ENCODE measurements at regions not wholly inside any gene's neighbourhood (a gene's known extent, or its start where the extent isn't known, plus 50 kb on each side); places are given as distances from the start of the nearest gene placed in this dataset.

DNA sequence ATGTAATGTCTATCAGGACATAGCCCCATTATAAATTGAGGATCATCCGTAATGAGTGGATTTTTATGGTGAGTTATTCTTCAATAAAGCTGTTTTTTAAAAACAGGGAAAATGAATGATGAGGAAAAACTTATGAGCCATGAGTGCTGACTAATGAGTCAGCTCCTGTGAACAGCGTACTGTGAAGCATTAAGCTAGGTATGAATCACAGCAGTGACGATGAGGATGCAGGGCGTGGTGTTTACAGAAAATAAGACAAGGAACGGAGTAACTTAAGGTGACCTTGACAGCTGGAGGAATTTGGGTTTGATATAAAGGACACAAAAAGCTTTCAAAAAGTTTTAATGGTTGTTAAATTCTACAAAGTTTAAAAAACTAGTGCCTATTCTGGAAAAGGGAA lies 96.3 kb downstream of the FOXF2 start:
- DNase-seq, result no peak

DNA sequence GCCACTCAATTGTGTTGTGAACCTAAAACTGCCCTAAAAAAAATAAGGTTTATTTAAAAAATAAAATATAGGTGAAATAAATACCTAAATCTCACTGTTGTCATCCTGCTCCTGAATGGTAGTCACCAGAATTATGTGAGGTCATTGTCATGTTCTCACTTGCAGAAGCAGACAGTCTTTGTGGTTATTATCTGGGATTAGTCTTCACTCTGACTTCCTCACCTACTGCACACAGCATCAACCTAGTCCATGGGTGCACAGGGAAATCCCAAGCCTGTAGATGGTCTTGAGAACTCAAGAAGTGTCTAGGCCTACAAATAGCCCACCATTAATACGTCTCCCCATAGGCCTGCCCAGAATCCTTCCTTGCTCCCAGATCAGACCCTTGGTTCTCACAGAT lies 97.0 kb downstream of the FOXF2 start:
- no peak for DNase-seq

DNA sequence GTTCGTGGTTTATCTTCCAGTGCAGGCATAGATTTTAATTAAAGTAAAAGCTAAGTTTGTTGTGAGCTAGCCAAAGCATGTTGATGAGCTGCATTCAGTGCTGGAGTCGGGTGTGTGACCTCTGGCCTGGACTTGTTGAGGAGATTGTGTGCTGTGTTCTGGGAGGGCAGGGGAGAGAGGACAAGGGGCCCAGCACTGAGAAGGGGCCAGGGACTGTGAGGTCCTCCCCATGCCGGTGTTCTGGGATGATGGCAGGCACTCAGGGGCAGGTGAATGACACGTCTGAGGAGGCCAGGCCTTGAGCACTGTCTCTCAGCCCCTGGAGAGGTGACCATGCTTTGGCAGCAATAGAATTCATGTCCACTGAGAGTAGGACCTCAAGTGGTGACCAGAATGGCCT lies 97.9 kb downstream of the FOXF2 start:
- no peak for DNase-seq

DNA sequence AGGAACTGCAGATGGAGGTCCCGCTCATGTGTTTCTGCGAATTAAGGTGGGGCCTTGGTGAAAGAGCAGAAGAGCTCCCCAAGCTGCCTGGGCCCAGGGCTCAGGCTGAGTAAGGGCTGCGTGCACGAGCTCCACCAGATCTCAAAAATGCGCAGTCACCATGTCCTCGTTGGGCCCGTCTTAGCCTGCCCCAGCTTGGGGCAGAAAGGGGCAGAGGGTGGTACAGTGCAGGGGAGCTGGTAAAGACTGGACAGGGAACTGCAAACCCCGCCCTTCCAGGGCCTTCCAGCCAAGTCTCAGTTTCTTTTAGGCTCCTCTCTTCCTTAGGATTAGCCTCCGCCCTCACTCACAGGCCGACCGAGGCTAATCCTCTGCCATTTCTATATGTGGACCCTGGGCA lies 101.6 kb downstream of the FOXF2 start:
- DNase-seq, result no peak

DNA sequence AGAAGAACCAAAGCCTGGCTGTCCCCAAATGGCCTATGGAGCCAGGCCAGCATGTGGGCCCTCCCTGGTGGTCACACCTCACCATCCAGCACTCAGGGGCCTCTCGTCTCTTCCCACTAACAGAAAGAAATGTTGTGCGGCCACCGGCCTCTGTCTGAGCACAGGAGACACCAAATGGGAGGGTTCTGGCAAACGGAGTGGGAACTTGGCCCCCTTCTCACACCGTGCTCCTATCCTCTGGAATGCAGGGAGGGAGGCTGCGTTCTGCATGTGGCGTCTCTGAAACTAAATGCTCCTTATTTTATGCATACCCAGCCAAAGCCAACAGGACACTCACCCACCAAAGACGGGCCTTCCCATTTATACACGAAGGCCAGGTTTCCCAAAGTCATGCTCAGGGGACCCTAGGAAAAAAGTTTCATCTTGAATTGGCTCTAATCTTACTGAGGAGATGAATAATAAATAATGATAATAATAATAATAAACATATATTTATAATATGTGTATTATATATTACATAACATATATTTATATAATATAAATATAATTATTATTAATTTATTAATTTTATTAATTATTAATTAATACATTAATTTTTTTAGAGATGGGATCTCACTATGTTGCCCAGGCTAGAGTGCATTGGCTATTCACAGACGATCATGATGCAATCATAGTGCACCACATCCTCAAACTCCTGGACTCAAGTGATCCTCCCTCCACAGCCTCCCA lies 102.4 kb downstream of the FOXF2 start:
- DNase-seq, result no peak

DNA sequence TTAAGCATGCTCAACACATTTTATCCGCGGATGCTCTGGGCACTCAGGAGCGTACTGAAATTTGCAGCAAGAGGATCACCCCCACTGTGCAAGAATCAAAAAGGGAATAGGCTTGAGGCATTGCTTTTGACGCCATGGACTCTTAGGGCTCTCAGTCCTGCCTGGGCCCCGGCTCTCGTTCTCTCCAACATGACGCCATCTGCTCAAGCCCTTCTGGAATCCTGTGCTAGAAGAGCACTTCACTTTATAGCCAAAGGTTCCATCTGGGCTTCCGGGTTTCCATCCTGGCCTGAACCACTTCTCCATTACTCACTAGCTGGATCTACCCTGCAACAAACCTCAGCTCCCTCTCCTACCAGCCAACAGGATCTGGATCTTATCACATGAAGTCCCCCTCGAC lies 105.3 kb downstream of the FOXF2 start:
- DNase-seq, result no peak

DNA sequence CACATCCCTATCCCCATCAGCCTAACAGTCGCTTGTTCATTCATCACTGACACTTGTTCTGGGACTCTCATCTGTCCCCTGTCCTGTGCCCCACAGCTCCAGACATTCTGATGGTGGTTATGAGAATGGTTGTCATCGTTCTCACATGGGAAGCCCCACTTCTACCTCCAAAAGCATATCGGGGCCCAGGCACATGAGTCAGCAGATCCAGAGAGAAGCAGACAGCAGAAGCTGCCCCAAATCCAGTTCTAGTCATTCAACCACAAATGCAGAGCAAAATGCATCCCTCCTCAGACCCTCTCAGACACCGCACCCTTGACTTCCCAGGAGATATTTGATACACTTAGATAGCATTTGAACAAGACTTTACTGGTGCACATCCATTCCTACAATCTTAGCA lies 106.0 kb downstream of the FOXF2 start:
- no peak for DNase-seq

DNA sequence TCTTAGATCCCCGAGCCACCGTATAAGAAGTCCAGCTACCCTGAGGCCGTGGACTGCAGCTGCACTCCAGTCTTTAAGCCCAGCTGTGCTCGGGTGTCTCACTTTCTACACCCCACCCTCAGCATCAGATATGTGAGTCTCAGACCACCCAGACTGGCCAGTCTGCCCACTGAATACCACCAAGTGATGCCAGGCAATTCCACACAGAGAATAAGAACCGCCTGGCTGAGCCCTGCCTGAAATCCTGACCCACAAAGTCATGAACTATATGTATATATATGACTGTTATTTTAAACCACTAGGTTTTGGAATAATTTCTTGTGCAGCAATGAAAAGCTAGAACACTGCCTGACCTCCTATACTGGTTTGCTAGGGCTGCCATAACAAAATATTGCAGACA lies 106.7 kb downstream of the FOXF2 start:
- no peak for DNase-seq

DNA sequence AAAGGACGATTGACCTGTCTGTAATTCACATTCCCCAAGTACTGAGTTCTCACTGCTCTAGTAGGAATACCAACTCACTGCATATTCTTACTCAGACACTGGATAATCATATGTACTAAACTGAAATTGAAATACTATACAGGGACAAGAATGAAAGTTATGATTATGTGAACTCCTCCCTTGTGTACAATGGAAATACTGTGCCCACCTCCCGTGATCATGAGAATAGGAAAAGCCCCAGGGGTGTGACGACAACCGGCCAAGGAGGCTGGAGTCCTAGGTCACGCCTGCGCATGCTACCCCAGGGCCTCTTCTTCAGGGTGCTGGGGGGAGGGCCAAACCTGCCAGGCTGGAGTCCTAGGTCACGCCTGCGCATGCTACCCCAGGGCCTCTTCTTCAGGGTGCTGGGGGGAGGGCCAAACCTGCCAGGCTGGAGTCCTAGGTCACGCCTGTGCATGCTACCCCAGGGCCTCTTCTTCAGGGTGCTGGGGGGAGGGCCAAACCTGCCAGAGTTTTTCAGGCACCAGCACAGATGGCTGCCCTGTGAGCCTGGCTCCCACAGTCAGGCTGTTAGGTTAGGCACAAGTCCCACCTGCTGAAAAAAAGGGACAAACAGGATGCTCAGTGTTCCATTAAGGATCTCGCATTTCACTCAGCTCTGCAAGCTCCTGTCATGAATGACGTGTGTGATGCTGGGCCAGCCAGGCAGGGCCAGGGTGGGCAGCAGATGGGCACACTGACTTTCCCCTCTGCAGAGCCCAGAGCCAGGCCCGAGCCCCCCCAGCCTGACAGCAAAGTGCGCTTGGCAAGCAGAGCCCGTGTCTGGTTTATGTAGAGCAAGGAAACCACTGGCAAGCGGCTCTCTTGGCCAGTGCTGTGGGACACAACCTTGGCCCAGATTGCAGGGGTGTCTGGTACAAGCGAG lies 107.7 kb downstream of the FOXF2 start:
- no peak for DNase-seq

DNA sequence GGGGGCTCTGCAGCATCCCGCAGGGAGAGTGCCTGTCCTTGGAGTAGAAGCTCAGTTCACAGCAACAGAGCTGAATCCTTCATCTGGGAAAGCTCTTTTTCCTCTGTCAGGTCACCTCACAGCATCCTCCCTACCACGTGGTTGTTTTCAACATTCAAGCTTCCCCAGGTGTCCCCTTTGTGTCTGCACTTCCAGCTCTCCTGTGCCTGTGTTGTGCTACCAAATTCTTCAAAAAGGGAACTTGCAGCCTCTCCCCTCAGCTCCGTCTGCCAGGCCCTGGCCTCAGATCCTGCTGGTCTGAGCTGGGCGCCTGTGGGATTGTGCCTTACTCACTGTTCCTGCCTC lies 108.4 kb downstream of the FOXF2 start:
- DNase-seq, result no peak

DNA sequence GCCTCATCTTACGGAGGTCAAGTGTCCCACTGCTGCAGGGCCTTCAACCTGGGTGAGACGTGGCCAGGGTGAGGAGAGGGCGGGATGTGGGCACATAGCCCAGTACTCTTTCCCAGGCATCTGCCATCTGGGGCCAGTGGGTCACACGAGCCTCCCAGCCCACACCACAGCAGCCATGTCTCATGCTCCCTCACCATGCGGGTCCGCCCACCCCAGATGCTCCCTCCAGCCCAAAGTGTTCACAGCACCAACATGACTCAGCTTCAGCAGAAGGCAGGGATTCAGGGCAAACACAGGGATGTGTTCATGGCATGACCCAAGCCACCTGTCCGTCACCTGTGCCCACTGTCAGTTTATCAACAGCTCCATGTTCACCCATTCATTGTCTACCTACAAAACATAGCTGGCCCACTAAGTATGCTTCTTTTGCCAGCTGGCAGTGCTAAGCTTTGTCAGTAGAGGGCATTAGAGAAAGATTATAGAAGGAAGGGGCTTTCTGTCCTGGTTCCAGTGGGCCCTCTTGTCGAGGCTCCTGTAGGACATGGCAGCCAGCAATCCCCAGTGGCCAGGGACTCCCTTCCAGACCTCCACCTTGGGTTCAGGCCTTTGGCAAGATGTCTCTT lies 109.2 kb downstream of the FOXF2 start:
- DNase-seq, result no peak

DNA sequence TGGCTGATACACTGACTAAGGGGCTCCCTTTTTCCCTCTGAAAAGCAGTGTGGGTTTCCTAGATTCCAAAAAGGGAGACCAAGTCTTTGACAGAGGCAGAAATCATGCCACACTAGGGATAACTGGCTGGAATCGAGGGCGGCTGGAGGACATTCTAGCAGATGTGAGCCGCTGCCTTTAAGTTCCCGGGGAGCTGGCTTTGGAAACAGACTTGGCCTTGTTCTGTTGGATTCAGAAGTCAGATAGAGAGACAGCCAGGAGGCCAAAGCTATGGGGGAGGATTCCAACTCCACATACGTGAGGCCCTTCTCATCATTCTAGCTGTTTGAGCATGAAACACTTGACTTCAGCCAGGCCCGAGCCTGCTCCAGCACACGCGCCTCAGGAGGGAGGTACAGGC lies 109.9 kb upstream of the FOXC1 start:
- no peak for DNase-seq

DNA sequence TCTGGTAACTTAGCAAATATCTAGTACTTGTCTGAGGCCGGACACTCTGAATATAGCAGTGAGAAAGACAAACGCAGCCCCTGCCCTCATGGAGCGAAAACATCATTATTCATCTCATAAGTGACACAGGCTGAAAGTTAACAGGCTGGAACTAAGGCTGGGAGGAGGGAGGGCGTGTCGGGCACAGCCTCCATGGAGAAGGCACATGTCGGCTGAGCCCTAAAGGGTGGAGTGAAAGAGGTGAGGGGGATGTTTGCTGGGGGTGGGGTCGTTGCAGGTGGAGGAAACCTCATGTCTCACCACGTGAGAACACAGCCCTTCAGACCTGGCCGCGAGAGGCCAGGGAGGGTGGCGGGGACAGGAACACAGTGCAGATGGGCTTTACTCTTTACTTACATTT lies 108.8 kb upstream of the FOXC1 start:
- no peak for DNase-seq

DNA sequence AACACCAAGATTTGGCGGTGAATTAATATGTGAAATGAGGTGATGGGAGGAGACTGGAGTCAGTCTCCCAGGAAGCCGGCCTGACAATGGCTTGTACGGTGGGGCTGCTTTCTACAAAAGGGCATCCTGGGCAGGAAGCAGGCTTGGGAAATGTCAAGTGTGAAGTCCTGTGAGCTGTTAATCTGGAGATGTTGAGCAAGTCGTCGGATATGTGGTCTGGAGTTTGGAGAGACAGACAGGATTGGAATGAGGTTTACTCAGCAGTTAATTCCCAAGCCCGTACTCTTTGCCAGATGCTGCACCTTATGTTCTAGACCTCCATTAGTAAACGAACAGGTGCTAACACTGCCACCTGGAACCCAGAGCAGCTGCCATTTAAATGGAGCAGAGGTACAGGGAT lies 107.7 kb upstream of the FOXC1 start:
- no peak for DNase-seq

DNA sequence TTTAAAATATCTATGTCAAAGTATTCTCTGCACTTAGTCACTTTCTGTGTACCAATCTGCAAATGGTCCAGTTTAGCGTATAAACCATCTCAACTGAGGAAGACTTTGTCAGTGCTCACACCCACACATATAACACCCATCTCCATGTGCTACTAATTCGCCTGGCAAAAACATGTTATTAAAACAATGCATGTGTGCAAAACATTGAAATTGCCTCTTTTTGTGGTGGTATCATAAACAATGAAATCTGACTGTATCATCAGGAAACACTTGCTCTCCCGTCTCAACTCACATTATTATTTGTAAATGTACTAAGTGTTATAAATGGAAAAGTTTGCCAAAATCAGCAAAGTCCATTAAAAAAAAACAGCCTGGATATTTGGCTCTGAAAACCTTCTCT lies 105.9 kb upstream of the FOXC1 start:
- no peak for DNase-seq

DNA sequence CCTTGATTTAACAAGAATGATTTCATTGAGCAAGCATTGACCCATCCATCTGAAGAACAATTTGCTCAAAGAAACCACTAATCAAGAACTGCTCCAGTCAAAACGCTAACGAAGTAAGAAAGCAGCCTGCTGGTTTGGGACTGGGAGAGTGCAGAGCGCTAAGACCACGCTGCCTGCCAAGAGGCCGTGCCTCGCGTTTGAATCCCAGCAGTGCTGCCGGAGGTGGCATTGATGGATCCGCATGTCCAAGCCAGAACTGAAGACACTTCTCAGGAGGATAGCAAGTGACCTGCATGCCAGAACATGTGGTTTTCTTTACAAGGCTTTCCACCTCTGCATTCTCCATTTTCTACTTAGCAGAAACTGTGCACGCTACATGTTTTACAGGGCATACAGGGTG lies 105.2 kb upstream of the FOXC1 start:
- no peak for DNase-seq

DNA sequence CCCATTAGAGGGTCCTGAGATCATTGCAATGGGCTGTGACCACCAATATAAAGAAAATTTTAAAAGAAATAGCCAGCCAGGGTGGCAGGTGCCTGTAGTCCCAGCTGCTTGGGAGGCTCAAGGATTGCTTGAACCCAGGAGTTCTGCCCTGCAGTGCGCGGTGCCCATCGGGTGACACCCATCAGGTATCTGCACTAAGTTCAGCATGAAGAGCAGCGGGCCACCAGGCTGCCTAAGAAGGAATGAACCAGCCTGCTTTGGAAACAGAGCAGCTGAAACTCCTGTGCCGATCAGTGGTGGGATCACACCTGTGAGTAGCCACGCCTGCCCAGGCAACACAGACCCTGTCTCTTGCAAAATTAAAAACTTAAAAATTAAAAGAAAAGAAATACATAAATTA lies 102.5 kb upstream of the FOXC1 start:
- no peak for DNase-seq

DNA sequence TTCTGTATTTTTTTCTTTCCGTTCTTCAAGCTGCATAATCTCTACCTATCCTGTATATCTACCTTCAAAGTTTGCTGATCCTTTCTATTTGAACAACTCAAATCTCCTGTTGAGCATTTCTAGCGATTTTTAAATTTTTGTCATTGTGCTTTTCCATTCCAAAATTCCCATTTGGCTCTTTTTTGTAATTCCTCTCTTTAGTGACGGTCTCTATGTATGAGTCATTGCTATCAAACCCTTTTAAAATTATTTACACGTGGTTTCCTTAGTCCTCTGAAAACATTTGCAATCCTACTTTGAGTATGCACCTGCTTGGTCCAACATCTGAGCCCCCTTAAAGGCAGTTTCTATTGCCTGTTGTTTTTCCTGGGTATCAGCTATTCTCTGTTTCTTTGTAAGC lies 100.5 kb upstream of the FOXC1 start:
- no peak for DNase-seq

DNA sequence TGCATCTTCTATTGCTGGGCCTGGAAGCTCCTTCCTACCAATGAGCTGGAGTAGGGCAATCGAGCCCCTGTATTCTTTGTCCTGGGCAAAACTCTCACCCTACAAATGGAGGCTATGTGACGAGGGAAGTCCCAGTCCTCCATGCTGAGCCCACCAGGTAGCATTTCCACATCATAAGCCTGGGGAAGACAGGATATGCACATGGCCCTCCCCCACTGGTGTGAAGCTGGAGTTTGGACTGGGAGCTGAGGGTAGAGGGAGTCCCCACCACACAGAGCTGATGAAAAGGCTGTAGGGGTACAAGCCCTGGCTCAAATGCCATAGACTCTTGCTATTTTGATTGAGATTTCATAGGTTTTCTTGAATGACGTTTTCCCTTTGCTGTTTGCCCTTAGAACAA lies 99.5 kb upstream of the FOXC1 start:
- no peak for DNase-seq

DNA sequence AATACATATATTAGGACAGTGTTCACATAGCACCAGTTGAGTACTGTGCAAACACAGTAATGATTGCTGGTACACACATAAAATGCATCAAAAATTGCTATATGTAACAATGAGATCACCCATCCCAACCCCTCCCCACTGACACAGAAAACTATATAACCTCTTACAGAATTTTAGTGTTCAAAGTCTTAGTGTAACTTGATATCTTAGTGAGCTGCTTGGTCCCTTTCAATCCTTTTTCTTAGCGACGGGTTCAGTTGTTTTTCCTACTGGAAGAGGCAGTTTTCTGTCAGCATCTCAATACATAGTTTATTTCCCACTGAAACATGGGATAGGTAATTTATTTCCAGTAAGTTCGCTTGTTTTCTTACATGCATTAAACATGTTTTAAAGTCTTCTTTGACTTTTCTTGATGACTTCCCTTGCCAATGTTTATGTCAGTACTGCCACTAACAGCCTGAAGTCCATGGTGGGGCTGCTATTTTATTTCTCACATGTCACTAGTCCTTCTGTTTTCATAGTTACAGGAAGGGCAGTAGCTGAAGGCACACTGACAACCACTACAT lies 96.4 kb upstream of the FOXC1 start:
- DNase-seq, result no peak

DNA sequence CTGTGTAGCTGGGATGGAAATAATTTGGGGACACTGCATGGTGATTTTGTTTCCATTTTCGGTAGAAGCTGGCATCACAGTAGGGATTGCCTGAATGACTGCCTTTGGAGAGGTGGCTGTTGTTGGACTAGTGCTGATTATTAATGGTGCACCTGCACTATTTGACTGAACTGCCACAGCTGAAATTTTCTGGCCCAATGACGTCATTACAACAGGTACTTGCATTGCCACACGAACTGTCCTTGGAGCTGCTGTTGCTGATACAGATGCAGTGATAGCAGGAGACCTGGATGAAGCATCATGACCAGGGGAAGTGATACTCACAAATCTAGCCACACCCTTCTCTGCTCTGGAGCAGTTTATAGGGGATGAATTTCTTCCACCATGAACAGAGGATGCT lies 95.6 kb upstream of the FOXC1 start:
- no peak for DNase-seq

DNA sequence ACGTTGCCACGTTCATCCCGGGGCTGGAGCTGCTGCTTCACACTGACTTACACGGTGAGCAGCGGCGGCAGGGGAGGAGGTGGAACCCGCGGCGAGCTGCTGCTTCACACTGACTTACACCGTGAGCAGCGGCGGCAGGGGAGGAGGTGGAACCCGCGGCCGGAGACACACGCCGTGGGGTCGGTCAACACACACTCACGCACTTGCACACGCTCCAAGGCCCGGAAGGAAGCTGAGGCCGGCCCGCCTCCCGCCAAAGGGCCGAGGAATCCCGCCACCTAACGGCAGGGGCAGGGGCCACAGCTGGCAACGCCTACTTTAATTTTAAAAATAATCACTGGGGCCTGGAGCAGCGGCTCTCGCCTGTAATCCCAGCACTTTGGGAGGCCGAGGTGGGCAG lies 94.4 kb upstream of the FOXC1 start:
- no peak for DNase-seq

DNA sequence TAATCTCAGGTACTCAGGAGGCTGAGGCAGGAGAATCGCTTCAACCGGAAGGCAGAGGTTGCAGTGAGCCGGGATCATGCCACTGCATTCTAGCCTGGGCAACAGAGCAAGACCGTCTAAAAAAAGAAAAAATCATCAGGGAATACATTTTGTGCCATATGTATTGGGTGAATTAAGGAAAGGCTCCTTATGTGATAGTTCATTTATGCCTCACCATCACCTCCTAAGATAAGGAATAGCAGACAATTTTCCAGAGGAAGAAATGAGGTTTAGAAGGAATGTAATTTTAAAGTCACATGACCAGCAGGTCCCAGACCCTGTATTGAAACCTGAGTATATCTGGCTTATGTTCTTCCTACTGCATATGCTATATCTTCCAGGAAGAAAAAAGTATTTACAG lies 93.9 kb upstream of the FOXC1 start:
- DNase-seq, result no peak

Data from effector CD8-positive, alpha-beta T cell (primary cell).